CD4-positive, alpha-beta T cell treated with Interleukin-17A for 4 hours (primary cell): ENCODE measurements at regions not wholly inside any gene's neighbourhood (a gene's known extent, or its start where the extent isn't known, plus 50 kb on each side); places are given as distances from the start of the nearest gene placed in this dataset.
"Not testable (repeated sequence)": the region's sequence is repeated elsewhere in the genome, so short reads cannot be mapped to it uniquely, and the experiment has no call there.

Experiments used
- DNase-seq: peaks from one replicate; pipeline ENCODE4 v3.0.0-alpha.2; 2020; ENCODE audit warnings: mixed read lengths

DNA sequence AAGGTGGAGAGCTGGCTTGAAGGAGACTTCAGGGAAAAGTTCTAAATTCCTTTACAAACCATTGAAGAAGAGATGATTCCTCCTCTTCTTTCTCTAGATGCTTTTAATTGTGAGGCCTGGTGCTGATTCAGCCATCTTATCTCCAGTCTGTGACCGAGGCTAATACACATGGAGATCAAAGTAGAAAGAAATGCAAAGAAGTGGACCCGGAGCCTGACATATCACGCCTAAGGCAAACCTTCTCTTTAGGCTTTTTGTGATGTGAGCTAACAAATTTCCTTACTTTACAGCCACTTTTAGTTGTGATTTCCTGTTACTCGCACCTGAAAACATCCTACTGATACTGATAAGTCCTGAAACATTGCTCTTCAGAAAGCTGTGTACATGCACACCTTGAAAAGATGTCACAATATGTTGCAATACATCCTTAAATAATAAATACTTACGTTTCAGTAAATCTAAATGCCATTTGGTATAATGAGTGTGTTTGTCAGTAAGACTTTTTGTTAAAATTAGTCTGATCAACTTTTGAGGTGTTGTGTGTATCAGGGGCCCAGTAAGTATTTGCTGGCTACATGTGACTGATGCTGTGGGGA lies 192.4 kb downstream of the BAMBI start:
- no peak for DNase-seq

DNA sequence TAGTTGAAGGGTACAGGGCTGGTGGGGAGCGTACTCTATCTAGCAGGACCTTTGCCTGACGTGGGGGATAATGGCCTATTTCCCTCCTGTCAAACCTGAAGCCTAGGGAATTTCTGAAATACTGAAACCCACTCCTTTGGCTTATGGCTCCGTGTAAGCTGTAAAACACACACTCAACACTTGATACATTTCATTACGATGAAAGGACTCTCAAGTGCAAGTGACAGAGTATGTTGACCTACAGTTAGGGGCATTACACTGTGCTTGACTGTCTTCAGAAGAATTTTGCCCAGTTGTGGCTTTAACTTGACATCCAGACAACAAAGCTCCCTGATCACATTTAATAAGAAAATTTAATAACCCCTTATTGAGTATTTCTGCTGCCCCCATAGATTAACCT lies 194.3 kb downstream of the BAMBI start:
- DNase-seq: no peak

GRCh38 chr10:28872587-28873165 lies 195.4 kb downstream of the BAMBI start:
- DNase-seq: no peak

DNA sequence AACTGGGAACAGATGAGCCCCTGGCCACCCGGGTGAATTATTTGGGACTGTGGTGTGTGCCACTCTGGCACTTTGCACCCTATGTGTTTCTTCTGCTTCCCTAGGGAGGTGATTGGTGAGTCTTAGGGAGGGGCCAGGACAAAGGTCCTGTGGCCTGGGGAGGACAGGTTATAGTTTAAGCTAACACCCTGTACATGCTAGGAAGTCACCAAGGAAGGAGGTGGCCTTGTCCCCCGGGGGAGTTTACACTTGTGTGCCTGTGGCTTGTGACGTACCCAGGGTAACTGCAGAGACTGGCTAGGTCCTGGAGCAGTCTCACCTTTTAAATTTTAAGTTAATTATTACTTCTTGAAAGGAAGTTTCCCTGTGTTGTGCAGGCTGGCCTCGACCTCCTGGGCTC lies 196.2 kb downstream of the BAMBI start:
- DNase-seq: no peak

DNA sequence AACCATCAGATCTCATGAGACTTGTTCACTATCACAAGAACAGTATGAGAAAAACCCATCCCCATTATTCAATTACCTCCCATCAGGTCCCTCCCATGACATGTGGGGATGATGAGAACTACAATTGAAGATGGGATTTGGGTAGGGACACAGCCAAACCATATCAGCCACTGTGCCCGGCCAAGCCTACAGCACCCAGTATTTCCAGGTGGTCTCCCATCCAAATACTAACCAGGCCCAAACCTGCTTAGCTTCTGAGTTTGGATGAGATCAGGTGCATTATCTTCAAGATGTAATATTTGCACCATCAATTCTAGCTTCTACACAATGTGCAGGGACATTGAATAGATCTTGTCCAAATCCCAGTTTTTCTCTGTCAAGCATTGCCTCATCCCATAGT lies 196.9 kb downstream of the BAMBI start:
- no peak for DNase-seq

DNA sequence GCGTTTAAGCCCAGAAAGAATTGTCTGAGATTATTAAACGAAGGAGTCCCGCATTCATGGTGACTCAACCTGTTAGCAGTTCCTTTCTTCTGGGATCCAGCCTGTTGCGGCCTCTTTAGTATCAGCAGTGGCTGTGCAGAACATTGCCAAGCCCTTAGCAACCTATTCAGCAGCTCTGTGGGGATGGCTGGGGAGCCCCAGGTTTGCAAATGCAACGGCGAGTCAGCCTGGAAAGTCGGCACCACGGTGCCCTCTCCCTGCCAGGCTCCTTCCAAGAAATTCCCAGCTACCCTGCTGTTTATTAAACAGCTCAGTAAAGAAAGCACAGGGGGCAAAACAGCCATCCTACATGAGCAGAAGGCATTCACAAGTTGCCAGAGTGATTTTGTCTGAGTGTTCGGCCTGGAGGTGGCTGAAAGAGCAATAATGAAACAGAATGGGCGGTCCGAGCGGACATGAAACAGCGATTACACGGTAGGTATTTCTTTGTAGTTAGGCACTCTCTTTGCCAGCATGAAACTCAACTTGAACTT lies 198.3 kb downstream of the BAMBI start:
- no peak for DNase-seq

DNA sequence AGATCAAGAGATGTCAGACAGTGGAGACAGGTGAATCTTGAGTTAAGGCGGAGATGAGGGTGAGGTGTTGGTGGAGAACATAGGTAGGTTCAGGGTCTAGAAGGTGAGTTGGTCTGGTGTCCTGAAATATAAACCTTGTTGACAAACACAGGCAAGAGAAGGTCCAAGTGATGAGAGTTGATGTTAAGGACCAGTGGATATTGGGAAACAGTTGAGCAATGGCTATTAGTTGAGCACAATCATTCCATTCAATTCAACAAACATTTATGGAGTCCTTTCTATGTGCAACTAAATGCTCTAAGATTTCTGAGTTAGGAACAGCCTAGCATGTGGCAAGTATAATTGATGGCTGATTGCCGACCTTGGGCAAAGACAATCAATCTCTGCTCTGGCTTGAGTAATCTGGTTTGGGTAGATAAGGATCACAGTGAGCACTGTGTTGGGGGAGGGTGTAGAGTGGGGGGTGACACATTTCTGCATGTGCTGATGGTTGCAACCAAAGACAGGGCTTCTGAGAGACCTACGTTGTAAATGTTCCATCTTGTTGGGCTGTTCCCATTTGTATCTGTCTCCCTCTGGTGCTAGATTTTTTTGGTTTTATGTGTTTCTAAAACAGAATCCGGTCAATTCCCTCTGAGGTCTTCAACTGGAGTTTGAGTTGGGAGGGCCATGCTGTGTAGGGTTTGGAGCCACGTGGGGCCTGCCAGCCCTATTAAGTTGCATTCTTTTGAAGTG lies 201.1 kb downstream of the BAMBI start:
- DNase-seq: no peak

DNA sequence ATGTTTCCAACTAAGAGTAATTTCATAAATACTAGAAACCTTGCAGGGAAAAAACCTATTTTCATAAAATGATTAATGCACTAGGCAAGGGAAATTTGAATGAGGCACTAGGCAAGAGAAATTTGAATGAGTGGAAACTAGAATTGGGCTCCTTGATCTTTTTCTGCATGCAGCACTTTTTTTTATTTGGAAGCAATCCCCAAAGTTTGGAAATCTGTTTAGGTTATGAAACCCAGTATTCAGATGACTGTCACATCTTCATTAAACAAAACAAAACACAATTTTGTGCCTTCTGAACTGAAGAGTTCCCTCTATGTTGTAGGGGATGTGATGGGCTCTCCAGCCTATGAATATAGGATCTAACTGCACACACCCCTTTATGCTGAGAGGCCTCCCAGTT lies 201.9 kb downstream of the BAMBI start:
- no peak for DNase-seq

GRCh38 chr10:28879875-28880682 lies 202.8 kb downstream of the BAMBI start:
- DNase-seq: no peak

DNA sequence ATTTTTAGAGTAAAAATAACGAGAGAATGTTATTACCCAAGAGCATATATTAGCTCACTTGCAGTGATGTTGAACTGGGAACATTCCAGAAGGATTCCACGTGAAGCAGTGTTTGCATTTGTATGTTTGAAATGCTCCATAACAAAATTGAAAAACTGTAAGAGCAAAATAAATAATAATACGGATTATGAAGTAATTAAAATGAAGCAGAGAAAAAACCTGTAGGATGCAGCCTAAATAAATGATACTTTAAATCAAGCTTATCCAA lies 203.3 kb downstream of the BAMBI start:
- no peak for DNase-seq

GRCh38 chr10:28881171-28881882 lies 204.0 kb downstream of the BAMBI start:
- DNase-seq: no peak

DNA sequence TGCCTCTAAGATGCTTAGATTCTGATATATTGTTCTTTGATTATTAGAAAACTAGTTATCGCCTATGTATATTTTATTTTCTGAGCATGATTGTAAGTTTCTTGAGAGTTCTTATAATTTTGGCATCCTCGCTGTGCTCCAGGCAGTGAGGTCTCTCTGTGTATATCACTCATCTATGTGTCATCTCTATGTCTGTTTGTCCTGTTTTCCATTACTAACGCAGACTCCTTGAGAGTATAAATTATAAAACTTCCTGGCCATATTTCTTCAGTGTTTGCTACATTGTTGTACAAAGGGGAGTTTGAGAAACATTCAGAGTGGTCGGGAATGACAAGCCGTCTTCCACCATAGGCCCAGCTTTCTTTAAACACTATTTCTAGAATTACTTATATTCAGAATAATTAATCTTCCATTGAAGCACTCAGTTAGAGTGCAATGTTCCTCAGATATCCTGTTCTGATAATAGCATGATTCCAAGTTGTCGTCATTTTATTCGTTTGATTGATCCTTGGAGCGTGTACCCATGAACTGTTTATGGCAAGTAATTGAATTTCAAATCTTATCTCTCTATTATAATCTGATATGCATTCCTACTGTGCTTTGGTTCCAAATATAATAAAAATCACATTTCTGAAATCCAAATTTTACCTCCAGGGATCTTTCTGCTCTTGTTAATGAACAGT lies 206.6 kb downstream of the BAMBI start:
- no peak for DNase-seq

DNA sequence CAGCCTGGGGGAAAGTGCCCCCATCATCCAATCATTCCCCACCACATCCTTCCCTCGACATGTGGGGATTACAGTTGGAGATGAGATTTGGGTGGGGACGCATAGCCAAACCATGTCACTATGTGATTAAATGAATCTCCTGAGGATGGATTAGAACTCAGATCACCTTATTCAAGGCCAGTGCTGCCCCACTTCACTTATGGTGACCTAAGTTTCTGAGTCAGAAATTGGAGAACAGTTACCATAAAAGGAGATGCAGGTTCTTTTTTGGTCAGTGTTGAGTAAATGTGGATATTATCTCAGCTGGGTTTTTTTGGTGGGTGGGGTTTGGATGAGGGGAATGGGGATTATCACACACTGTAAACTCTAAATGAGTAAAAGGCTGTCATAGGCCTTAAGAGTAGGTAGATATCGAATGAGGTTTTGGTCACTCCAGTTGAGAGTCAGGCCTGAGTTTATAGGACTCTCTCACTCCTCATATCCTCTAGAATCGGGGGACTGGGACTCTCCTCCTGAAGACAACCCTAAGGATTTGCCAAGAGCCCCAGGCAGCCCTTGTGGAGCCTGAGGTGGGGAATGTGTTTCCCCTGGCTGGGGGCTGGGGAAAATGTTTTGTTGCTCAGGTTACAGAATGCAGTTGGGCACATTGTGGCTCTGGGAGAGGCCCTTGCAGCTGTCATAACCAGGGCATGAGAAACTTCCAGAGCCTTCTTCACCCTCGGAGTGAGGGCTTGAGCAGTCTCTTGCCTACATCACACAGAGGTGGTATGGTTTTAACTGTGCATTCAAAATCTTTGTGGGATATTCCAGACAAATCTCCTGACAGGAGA lies 213.0 kb downstream of the BAMBI start:
- no peak for DNase-seq

DNA sequence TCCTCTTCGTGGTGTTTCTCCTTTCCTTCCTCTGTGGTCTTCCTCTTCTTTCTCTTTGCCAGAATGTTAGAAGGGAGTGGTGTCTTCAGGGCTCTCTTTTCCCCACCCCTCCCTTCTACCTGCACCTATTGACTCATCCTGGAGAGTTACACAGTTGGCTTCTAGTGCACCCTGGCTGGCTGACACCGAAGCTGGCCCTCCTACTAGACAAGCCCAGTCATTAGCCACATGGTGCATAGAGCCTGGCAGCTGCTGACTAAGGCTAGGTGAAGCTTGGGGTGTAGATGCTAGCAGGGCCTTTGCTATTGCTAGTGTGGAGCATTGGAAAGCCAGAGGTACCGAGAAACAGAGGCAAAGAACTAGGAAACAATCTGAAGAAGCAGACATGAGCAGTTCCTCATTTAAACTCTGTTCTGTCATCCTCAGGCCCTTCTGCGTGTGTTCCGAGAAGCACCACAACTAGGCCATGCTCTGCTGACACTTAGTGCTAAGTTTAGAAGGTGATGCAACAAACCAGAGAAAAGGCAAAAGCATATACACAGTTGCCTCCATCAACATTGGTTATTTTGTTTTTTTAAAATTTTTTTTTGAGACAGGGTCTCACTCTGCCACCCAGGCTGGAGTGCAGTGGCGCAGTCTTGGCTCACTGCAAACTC lies 213.9 kb downstream of the BAMBI start:
- DNase-seq: no peak

GRCh38 chr10:28892818-28893547 lies 215.7 kb downstream of the BAMBI start:
- no peak for DNase-seq

DNA sequence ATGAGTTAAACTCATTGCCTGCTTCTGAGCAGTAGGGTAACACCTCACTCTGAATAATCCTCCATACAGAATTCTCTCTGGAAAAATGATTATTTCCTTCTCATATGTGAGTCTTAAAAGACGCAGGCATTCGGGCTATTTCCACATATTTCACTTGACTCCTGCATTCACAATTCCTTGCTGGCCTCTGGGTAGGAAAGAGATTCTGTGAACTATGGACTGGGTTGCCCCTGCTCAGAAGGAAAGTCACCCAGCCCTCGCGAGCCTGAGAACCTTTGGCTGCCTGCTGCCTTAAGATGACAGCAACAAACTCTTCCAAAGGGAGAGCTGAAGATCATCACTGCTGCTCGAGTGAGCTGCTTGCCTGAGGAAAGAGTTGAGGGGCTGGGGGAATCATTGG lies 216.8 kb downstream of the BAMBI start:
- no peak for DNase-seq

DNA sequence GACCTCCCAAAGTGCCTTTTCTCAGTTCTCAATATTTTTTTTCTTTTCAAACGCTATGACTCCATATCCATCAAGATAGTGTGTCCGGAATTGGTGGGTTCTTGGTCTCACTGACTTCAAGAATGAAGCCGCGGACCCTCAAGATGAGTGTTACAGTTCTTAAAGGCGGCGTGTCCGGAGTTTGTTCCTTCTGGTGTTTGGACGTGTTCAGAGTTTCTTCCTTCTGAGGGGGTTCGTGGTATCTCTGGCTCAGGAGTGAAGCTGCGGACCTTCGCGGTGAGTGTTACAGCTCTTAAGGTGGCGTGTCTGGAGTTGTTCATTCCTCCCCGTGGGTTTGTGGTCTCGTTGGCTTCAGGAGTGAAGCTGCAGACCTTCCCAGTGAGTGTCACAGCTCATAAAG lies 218.3 kb downstream of the BAMBI start:
- DNase-seq: not testable (repeated sequence)

DNA sequence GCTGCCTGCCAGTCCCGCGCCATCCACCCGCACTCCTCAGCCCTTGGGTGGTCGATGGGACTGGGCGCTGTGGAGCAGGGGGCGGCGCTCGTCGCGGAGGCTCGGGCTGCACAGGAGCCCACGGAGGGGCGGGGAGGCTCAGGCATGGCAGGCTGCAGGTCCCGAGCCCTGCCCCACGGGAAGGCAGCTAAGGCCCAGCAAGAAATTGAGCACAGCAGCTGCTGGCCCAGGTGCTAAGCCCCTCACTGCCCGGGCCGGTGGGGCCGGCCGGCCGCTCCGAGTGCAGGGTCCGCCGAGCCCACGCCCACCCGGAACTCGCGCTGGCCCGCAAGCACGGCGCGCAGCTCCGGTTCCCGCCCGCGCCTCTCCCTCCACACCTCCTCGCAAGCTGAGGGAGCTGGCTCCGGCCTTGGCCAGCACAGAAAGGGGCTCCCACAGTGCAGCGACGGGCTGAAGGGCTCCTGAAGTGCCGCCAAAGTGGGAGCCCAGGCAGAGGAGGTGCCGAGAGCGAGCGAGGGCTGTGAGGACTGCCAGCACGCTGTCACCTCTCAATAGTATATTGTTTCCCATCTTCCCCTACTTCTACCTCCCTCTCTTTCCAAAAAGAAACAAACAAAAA lies 219.6 kb downstream of the BAMBI start:
- not testable (repeated sequence) for DNase-seq

- DNase-seq: no peak
Measured at GRCh38 chr10:28897617-28898464, 220.5 kb downstream of the BAMBI start.
